Stimulated activated CD8-positive, alpha-beta memory T cell treated with anti-CD3 and anti-CD28 coated beads, Interleukin-15, amount 100 ng/mL, for 4 hours (primary cell): ENCODE measurements at regions not wholly inside any gene's neighbourhood (a gene's known extent, or its start where the extent isn't known, plus 50 kb on each side); places are given as distances from the start of the nearest gene placed in this dataset.

Experiments
- DNase-seq, 2 donors: peaks; one replicate each; pipeline ENCODE4 v3.0.0-alpha.2; 2020; ENCODE audit warnings: low read depth in 2 of 2

DNA sequence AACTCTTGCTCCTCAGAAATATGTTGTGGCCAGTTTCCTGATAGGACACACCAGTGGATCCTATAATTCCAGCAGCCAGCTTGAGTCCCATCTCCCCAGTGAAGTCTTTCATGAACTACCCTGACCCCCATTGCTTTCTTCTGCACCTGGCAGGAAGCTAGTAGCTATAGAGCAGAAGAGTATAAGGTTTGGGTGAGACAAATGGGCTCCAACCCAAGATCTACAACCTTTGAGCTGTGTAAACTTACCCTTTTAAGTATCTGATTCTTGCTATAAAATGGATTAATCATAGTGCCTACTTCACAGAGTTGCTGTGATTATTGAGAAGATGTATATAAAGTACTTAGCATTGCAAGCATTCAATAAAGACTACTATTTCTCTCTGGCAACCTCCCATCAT lies 396.9 kb upstream of the CADM1 start:
- DNase-seq = no peak

DNA sequence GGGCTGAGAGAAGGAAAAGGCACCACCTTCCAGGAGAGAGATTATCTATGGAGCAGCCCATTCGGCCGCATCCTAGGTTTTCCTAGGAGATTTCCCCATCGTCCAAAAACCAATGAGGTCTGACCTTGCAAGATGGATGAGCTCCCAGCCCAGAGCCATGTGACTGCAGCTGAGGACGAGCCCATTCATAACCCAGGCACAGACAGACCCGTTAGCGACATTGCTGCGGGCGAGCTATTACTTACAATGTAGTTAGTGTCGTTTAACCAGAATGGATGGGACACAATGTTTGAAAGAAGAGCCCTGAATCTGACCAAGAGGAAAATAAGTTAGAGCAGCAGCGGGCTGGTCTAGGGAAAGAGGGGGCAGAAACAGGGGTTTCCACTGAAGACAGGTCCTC lies 395.9 kb upstream of the CADM1 start:
- DNase-seq = no peak

DNA sequence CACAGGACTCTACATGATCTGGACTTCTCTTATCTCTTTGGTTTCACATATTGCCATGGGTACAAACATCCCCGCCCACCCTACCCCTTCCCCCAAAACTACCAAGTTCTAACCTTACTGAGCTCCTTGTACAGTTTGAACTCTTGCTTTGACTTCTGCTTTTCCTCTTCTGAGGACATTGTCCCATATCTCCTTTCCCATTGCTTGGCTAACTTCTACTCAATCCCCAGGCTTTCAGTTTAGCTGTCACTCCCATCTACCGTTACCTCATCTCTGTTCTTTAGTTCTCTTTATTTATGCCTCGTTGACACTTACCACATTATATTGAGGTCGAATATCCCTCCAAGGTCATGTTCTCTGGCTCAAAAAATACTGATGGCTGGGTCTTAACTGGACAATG lies 393.5 kb upstream of the CADM1 start:
- DNase-seq = no peak

DNA sequence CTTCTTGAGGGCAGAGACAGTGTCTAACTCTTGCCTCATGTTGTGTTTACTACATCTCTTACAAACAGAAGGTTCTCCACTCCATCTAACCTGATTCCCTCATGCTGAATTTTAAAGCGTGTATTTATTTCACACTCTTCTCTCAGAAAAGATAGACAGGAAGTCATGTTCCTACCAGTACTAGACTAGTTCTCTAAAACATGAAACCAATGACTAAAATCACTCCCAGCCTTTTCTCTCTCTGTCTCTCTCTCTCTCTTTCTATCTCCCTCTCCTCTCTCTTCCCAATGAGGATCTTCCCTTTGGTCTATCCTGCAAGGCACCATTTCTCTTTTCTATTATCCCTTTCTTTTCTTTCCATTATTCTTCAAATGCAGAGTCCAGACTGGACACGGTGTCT lies 391.9 kb upstream of the CADM1 start:
- DNase-seq = no peak

DNA sequence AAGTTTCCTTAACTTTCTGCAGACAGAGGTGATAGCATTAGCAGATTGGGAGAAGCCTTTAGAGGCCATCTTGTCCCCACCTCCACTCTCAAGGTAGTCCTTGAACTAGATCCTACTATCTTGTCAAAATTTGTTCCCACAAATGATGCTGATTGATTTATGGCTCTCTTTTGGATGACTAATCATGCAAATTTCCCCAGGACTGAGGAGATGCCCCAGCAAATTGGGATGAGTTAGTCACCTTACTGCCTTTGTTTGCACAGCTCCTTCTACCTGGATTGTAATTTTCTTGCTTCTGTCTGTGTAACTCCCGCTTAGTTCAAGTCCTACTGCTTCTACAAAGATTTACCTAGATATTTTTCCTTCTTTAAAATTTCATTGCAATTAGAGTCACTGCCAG lies 391.4 kb upstream of the CADM1 start:
- no peak for DNase-seq

DNA sequence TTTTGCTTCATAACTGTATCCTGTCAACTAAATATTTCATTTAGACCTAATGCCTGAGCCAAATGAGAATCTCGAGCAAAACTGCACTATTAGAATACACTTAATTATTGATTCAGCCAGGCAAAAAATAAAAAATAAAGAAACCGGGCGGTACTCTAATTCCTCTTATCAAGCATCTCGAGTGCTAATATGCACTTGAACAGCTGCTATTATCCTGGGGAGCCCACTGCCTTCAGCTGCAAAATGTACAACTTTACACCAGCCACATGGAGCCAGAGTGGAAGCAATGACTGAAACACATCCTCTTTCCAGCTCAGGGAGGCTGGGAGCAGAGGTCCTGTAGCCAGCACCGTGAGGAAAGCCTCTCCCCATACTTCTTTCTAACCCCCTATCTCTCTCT lies 390.0 kb upstream of the CADM1 start:
- DNase-seq = no peak

DNA sequence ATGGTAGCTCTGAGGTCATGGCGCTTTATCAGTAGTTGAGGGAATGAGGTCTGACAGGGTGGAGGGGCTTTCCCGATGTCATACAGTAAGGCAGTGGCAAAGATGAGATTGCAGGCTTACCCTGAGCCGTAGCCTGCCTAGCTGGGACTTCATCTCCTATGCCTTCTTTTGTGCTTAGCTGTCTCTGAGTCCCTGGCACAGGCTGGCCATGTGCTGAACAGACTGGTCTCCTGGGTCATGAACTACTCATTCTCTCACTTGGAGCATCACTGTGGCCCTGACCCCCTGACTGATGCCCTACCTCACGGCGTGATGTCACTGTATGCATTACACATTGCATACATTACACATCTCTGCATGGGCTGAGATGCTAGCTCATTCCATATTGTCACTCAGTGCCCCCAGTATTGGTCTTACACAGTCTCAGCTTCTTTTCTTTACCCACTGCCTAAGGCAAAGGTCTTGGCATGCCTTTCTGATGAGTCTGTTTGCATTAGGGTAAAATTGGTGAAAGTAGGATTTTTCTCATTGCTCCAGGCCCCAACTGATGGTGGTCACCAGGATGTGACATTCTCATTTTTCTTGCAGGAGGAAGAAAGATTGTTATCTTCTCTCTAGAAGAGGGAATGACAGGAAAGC lies 389.4 kb upstream of the CADM1 start:
- no peak for DNase-seq

DNA sequence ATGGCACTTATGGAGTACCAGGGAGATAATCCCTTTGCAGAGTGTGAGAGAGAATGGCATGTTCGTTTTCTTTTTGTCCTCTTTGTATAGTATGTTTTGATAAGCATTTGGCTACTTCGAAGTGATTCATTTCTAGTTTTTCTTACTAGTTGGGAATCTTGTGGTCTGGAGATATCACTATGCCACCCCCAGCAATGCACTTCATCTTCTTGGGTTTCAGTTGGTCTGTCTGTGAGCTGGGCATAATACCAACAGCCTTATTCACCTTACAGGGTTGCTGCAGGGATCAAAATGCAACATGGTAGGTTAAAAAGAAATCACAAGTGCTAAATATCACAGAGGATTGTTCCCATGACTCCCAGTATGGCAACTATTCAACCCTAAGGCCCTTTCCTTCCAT lies 387.8 kb upstream of the CADM1 start:
- no peak for DNase-seq

DNA sequence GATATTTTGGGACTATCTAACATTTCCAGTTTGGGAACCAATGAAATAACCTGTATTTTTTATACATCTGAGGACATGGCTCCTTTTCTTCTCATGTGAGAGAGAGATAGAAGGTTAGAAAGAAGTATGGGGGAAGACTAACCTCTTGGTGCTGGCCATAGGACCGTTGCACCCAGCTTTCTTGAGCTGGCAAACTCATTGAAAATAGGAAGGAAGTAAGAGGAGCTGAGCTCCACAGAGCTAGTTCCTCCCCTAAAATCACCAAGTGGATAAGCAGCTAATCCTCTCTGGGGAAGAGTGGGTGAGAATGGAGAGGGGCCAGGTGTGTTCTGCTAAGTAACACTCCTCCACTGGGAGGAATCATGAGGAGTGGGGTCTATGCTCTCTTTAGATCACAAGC lies 387.4 kb upstream of the CADM1 start:
- no peak for DNase-seq

DNA sequence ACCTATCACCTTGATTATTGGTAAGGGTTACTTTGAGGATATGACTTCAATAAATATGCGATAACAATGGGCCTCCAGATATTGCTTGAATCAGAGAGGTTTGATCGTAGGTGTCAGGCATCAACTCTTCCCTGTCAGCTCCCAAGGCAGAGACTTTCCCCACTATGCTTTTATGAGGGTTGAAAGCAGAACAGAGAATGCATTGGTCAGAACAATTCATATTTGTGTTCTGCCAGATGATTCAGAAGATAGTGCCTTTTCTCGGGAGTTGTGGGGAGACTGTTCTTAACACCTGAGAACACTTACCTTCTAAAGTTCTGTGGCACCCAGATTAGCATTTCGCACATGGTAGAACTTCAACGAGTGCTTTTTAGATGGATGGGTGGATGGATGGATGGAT lies 386.3 kb upstream of the CADM1 start:
- DNase-seq = no peak

DNA sequence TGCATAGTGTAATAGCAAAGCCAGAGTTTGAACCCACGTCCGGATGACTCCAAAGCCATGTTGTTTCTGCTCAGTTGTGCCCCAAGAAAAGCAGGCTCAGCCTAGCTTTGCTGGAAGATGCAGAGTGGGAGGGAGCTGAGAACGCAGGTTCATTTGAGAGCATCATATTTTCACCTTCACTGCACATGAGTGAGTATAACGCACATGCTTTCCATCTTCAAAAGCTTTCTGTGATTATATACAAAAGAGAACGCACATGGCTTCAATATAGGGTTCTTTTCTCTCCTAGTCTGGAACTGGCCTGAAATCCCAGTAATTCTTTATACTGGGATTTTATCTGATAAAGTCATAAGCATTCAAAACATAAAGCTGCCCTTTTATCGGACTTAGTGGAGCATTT lies 385.5 kb upstream of the CADM1 start:
- no peak for DNase-seq

DNA sequence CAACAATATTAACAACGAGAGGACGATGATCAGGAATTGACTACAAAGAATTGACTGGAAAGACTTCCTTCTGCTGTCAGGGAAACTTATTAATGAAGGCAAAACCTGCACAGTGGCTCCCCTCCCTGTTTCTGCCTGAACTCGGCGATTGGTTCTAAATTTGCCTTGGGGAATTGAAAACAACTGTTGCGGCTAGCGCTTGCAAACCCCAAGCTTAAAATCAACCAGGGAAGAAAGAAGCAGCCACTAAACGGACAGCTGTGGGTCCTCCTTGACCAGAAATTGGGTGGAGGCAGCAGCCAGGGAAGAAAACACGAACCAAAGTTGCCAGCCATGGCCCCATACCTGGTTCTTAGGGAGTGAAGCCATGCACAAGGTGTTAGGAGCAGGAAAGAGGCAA lies 383.5 kb upstream of the CADM1 start:
- no peak for DNase-seq

DNA sequence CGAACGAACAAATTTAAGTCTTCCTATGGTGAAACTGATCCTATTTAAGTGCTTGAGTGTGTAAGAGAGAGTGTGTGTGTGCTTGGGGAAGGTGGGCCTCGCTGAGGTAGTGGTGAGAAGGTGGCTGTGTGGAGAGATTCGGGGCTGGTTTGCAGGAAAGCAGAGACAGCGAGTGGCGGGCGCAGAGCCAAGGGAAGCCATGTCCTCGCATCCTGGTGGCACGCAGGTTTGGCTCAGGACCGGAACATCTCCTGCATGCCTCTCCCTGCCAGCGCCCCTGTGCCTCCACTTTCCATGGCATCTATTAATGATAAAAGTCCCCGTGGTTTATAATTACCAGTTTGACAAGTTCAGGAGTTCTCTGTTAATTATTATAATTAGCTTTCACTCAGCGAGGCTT lies 383.1 kb upstream of the CADM1 start:
- no peak for DNase-seq

DNA sequence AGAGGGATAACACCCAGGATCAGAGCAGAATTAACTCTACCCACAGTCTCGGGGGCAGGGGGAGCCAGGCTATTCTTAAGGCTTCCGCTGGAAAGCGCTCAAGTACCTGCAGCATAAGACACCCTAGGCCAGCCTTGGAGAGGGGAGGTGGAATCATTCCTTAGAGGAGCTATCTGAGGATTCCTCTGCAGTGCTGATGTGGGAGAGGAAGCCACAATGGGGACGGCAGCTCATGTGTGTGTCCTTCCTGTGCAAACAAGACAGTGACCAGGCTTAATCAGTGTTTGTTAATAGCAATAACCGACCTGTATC lies 382.2 kb upstream of the CADM1 start:
- DNase-seq = no peak

DNA sequence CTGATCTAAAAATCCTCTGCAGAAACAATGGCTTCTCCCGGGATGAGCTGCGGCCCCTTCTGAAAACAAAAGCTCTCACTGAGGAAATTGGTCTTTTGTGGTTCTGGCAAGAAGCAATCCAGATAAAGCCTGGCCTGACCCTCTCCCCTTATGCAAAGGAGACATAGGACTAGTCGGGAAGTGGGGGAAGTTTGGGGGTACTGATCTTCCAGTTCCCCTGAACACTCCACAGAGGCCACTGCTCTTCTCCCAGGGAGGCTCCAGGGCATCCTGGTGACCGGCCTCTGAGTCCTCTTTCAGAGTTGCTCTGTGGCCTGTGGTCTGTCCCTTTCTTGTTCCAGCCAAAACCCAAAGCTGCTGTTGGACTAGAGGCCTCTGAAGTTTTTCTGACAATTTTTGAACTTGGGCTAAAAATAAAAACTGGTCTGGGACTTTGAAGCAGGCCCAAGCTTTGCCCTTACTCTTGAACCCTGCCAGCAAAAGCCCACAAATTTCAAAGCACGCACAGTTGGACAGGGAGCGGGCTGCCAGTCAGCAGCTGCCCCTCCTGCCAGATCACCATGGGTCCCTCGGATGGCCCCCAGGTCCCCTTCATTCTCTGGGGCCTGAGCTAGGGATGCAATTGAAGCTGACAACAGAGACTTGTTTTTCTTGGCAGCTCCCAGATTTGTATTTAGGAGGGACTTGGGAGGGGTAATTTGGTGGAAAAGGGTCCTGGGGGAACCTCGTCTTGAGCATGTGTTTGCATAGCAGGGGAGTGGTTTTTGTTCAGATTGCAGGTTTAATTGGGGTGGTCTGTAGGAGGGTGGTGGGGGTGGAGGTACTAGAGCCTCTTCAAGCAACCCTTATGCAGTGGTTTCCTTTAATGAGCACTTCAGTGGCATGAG lies 381.6 kb upstream of the CADM1 start:
- no peak for DNase-seq

DNA sequence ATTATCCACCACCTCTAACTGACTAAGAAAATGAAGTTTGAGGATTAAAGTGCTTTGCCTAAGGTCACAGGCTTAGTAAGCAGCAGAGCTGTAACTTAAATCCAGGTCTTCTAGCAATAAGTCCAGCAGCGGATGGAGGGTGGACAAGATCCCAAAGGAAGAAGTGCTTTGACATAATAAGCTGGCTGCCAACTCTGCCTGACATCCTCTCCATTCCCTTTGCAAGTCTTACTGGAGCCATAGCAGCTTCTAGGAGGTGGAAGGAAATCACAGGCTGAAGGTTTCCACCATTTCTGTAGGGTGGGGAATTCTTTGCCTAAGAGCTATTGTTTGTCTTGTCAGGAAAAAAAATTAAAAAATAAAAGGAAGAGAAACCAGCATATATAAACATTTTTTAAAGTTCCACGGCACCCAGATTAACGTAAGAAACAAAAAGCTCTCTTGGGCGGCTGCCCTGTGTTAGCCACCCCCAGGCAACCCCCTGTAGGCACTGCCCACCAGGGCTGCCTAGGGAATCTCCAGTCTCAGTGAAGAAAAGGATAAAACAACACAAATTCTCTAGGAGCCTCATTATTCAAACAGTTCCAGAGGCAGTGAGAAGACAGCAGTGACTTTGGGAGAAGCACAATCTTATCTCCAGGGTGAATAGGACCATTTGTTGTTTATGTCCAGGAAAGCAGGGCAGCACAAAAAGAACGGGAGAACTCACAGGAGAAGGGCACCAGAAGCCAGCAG lies 380.8 kb upstream of the CADM1 start:
- DNase-seq = no peak

DNA sequence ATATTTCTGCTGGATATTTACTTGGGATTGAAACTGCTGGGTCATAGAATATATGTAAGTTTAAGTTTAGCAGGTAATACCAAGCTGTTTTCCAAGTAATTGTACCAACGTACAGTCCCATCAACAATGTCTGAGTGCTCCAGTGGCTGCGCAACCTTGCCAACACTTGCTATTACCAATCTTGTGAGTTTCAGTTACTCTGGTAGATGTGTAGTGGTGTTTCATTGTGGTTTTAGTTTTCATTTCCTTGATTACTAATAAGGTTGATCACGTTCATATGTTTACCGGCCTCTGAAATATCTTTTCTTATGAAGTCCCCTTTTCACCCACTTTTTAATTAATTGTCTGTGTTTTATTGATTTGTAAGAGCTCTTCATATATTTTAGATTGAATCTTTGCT lies 370.6 kb upstream of the CADM1 start:
- DNase-seq = no peak

DNA sequence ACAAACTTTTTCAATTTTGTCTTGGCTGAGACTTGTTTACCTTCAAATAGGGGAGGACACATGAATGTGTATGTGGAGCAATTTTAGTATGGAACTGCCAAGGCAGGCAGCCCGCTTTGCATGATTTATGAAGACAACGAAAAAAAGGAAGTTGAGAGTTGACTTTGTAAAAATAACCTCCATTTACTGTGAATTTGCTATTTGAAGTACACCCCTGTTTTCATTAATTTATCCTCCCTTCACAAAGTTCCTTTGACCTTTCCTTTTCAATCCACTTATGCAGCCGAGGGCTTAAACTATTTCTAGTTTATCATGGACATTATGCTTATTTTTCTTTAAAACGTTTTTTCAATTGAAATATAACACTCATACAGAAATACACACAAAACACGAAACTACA lies 369.6 kb upstream of the CADM1 start:
- no peak for DNase-seq

DNA sequence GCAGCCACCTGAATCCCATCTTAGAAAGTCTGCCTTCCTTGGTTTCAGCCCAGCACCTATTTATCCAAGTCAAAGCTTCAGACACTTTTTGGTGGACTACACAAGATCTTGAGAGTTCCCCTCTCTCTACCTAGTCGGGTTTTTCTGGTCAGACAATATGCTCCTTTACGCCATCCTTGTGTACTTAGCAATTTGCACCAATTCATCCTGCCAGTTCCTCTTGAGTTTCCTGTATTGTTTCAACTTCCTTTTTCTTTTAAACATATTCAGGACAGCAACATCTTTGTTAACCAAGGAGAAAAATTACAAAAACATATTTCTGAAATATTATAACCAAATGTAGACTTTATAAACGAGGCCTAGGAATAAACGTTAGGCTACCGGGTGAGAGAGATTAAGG lies 368.2 kb upstream of the CADM1 start:
- DNase-seq = no peak

DNA sequence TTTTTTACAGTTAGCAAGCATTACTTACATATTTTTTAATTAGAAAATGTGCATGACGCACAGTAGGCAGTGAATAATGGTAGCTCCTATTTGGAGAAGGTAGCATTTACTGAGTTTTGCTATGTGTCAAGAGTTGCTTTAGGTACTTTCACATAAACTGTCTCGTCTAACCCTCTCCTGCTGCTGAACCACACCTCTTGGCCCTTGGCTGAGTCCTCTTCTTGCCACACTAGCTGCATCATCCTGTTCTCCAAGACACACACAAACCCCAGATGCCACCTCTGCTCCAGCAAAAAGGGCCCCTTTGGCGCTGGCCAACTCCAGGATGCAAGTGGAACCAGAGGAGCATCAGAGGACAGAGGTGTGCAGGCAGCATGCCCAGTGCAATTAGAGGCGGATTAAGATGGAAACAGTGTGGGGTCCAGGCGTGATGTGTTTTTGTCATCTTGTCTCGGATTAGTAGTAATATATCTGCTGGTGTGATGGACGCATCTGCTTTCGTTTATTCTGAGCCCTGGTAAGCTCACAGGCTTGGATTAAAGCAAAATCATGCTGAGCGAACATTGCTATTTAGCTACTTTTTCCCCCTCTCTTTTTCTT lies 367.0 kb upstream of the CADM1 start:
- no peak for DNase-seq

DNA sequence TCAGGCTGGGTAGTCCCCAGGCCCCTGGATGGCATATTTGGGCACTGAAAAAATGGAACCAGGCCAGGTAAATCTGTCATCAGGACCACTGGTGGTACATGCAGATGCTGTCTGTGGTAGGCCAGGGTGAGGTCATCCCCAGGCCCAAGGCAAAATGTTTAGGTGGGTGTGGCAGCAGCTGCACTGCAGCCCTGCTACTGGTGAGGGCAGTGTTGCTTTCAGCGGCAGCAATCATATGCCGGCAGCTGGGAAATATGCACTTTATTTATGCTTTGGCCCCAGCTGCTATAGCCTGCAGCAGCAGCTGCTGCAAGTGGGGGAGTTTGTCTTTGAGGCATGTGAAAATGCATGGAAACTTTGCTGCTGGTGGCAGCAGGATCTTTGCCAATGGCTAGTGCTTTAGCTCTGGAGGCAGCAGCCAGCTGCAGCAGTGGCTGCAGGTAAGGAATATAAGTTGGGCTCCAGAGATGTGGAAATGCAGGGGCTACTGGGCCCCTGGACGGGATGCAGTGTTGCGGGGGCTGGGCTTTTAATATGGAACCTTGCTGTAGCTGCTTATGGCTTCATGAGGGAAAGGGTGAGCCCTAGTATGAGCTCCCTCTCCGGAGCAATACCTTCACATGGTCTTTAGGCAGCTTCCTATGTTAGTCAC lies 365.7 kb upstream of the CADM1 start:
- no peak for DNase-seq

DNA sequence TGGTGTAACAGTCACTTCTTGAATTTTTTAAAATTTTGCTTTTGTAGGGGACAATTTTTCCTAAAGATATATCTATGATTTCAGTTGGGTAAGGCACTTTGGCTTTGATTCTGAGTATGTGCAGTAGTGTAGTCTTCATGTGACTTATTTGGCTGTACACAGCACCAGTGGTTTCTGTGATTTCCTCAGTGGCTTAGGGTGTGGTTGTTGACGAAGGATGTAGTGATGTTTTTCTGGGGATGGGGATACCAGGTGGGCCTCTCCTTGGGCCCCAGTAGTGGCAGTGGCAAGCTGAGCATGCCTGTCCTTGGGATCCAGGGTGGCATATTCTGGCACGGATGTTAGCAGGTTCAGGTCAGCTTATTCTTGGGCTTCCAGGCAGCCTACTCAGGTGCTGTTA lies 364.9 kb upstream of the CADM1 start:
- DNase-seq = no peak
